SU-DHL-6 (cell line): ENCODE measurements at regions not wholly inside any gene's neighbourhood (a gene's known extent, or its start where the extent isn't known, plus 50 kb on each side); places are given as distances from the start of the nearest gene placed in this dataset.

ENCODE experiments used
- H2AFZ ChIP-seq: fragments of 200-600 bp; sonication (generic); 2 replicates; pipeline ENCODE4 v1.6.1; 2014; ENCODE audit warnings: low read depth, mild to moderate bottlenecking, moderate library complexity, mixed read lengths, antibody characterized with exemption, low read length; ENCODE audit not compliant: severe bottlenecking
- H3F3A ChIP-seq: fragments of 200-600 bp; shearing (Covaris generic); 2 replicates; pipeline ENCODE4 v1.6.0; 2016; ENCODE audit warnings: antibody characterized with exemption, mild to moderate bottlenecking; ENCODE audit not compliant: insufficient read depth
- H3K27ac ChIP-seq: fragments of 200-600 bp; sonication (generic); 2 replicates; pipeline ENCODE4 v1.5.1; 2016; ENCODE audit warnings: low read depth, mild to moderate bottlenecking, low read length, moderate library complexity, mixed read lengths
- H3K27me3 ChIP-seq: fragments of 200-600 bp; sonication (generic), shearing (Covaris generic); 2 replicates; pipeline ENCODE4 v1.6.0; 2014; ENCODE audit warnings: mild to moderate bottlenecking, low read length
- H3K36me3 ChIP-seq: fragments of 200-600 bp; sonication (generic); 2 replicates; pipeline ENCODE4 v1.6.1; 2014; ENCODE audit warnings: mild to moderate bottlenecking, low read length, mixed read lengths
- H3K4me2 ChIP-seq: fragments of 300-600, 200-600 bp; shearing (Covaris generic), sonication (generic); 2 replicates; pipeline ENCODE4 v1.6.0; 2014; ENCODE audit warnings: low read length, low read depth, mild to moderate bottlenecking; ENCODE audit not compliant: poor library complexity, severe bottlenecking
- H3K4me3 ChIP-seq: fragments of 200-600 bp; sonication (generic); 2 replicates; pipeline ENCODE4 v1.5.1; 2014; ENCODE audit warnings: antibody characterized with exemption, low read length, mild to moderate bottlenecking, mixed read lengths; ENCODE audit not compliant: insufficient read depth, poor library complexity, severe bottlenecking
- H3K79me2 ChIP-seq: fragments of 200-600 bp; sonication (generic); 2 replicates; pipeline ENCODE4 v1.6.1; 2014; ENCODE audit warnings: mild to moderate bottlenecking, low read length, moderate library complexity; ENCODE audit not compliant: insufficient read depth
- H3K9ac ChIP-seq: fragments of 200-600 bp; sonication (generic); 2 replicates; pipeline ENCODE4 v1.7.0; 2014; ENCODE audit warnings: mild to moderate bottlenecking, low read length
- H3K9me2 ChIP-seq: fragments of 200-600 bp; sonication (generic); replicated peaks from 2 replicates; pipeline ENCODE4 v1.6.1; 2014; ENCODE audit warnings: low read length; ENCODE audit not compliant: insufficient read depth
- H3K9me3 ChIP-seq: fragments of 200-600 bp; sonication (generic); 2 replicates; pipeline ENCODE4 v1.6.1; 2014; ENCODE audit warnings: low read length, mixed read lengths; ENCODE audit not compliant: insufficient read depth
- H4K20me1 ChIP-seq: fragments of 200-600 bp; sonication (generic); 2 replicates; pipeline ENCODE4 v1.6.1; 2014; ENCODE audit warnings: low read depth, mild to moderate bottlenecking, antibody characterized with exemption, low read length, moderate library complexity, mixed read lengths
- EZH2phosphoT487 ChIP-seq: fragments of 200-600 bp; sonication (generic), shearing (Covaris generic); conservative IDR thresholded peaks from 2 replicates; pipeline ENCODE4 v1.6.1; 2018; ENCODE audit warnings: mild to moderate bottlenecking, antibody characterized with exemption, low read length, moderate library complexity, mixed read lengths
- TF ChIP-seq, protein P1 (sequence below): fragments of 200-600 bp; sonication (generic); IDR thresholded peaks from one replicate; pipeline ENCODE4 v1.5.1; 2017; ENCODE audit warnings: antibody characterized with exemption, mild to moderate bottlenecking, low read length, moderate library complexity; ENCODE audit not compliant: insufficient read depth, poor library complexity, severe bottlenecking

DNA sequence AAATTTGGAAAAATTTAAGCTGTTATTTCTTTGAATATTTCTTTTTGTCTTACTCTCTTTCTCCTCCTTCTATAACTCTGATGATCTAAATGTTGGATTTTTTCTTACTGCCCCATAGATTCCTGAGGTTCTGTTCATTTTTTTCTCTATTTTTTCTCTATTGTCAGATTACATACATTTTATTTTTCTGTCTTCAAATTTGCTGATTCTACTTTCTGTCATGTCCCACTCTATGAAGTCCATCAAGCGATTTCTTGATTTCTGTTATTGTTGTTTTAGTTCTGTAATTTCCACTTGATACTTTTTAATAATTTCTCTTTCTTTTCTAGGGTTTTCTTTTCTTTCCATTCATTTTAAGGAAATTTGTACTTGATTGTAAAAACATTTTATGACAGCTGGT is 83.7 kb upstream of the THRB start:
- Histone ChIP-seq H3K9me2 (no peaks in the 10 kb centered on the region), H3K27me3 (no peaks in the 10 kb centered on the region), H3K79me2 (no peaks in the 10 kb centered on the region), H3K4me3 (no peak overlapping the region), H3F3A (no peaks in the 10 kb centered on the region), H3K4me2 (no peak overlapping the region), H2AFZ (no peak overlapping the region), H3K36me3 (no peaks in the 10 kb centered on the region), H4K20me1 (no peaks in the 10 kb centered on the region), H3K27ac (no peak overlapping the region), H3K9ac (no peak overlapping the region), H3K9me3 (no peaks in the 10 kb centered on the region)
- TF ChIP-seq, protein P1, sequence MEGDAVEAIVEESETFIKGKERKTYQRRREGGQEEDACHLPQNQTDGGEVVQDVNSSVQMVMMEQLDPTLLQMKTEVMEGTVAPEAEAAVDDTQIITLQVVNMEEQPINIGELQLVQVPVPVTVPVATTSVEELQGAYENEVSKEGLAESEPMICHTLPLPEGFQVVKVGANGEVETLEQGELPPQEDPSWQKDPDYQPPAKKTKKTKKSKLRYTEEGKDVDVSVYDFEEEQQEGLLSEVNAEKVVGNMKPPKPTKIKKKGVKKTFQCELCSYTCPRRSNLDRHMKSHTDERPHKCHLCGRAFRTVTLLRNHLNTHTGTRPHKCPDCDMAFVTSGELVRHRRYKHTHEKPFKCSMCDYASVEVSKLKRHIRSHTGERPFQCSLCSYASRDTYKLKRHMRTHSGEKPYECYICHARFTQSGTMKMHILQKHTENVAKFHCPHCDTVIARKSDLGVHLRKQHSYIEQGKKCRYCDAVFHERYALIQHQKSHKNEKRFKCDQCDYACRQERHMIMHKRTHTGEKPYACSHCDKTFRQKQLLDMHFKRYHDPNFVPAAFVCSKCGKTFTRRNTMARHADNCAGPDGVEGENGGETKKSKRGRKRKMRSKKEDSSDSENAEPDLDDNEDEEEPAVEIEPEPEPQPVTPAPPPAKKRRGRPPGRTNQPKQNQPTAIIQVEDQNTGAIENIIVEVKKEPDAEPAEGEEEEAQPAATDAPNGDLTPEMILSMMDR = no peak
- TF ChIP-seq EZH2phosphoT487 = no peak

DNA sequence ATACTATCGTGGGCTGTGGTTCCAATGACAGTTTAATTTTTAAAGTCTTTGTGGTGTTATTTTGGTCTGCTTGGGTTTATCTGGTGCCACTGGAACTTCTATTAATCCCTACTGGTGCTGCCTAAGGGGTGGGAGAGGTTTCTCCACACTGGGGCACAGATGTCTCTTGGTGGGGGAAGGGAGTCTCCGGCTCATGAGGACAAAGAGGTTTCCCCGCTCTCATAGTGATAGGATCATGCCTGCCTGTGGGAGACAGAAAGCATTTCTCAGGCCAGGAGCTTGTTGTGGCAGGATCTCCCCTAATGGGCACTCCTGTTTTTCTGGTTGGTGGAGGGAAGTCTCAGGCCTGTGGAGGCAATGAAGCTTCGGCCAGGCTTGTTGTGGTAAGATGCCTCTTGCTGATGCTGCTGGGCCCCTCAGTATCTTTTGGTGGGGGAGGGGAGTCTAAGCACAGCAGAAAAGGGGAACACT is 84.3 kb upstream of the THRB start:
- no peak overlapping the region for H3K9ac ChIP-seq
- H3K9me3 ChIP-seq = no peaks in the 10 kb centered on the region
- no peak overlapping the region for H3K27ac ChIP-seq
- H3F3A ChIP-seq = no peaks in the 10 kb centered on the region
- TF ChIP-seq, protein P1 = no peak
- no peak for TF ChIP-seq EZH2phosphoT487
- H4K20me1 ChIP-seq = no peaks in the 10 kb centered on the region
- no peaks in the 10 kb centered on the region for H3K79me2 ChIP-seq
- H3K9me2 ChIP-seq = no peaks in the 10 kb centered on the region
- no peak overlapping the region for H2AFZ ChIP-seq
- no peak overlapping the region for H3K4me2 ChIP-seq
- H3K27me3 ChIP-seq = no peaks in the 10 kb centered on the region
- no peak overlapping the region for H3K4me3 ChIP-seq
- no peaks in the 10 kb centered on the region for H3K36me3 ChIP-seq

DNA sequence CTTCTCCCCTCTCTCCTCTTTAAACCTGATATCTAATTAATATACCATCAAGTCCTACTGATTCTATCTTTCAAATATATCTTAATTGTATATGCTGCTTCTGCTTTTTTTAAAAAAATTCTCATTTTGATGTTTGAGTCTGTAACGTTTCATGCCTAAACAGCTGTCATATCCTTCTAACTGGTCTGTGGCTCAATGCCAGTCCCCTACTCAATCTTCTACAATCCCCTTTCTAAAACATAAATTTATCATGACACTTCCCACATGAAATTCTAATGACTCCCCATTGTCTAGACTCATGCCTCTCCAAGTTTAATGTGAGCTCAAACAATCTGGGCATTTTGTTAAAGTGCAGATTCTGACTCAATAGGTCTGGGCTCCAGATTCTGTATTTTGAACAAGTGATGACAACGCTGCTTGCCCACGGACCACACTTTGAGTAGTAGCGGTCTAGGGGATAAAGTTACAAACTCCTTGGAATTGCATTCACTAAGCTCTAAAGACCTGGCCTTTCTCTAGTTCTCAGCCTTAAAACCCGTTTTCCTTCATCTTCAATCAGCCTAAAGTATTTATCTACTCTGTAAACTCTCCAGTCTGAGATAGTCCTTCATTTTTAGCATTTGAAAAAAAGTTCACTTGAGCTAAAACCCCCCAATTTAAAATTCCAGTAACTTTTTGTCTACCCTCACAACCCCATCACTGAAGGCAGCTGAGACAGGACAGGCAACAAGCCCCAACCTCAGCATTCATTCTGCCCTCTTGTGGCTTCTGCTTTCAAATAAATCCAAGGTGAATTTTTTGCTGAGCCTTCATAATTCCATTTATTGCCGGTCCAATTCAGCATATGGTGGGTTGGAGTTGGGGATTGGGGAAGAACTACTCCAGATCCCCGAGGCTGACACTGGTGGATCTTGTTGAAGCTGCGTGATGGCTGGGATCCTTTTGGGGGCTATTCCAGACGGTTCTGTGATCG is 88.1 kb upstream of the THRB start:
- TF ChIP-seq, protein P1 = no peak
- no peak for TF ChIP-seq EZH2phosphoT487
- H3K9ac ChIP-seq = no peak overlapping the region
- no peaks in the 10 kb centered on the region for H3K9me2 ChIP-seq
- H3F3A ChIP-seq = no peaks in the 10 kb centered on the region
- H3K27ac ChIP-seq = no peak overlapping the region
- H3K79me2 ChIP-seq = no peaks in the 10 kb centered on the region
- no peaks in the 10 kb centered on the region for H3K27me3 ChIP-seq
- H4K20me1 ChIP-seq = no peaks in the 10 kb centered on the region
- H2AFZ ChIP-seq = no peak overlapping the region
- H3K36me3 ChIP-seq = no peaks in the 10 kb centered on the region
- no peak overlapping the region for H3K4me3 ChIP-seq
- no peak overlapping the region for H3K4me2 ChIP-seq
- H3K9me3 ChIP-seq = no peaks in the 10 kb centered on the region
